HG03571 (cell line): ENCODE measurements at regions not wholly inside any gene's neighbourhood (a gene's known extent, or its start where the extent isn't known, plus 50 kb on each side); places are given as distances from the start of the nearest gene placed in this dataset.

Experiments
- ATAC-seq: cut with Tn5 transposase; IDR thresholded peaks from one replicate; pipeline ENCODE4 v1.9.1; 2021; ENCODE audit not compliant: unreplicated experiment

DNA sequence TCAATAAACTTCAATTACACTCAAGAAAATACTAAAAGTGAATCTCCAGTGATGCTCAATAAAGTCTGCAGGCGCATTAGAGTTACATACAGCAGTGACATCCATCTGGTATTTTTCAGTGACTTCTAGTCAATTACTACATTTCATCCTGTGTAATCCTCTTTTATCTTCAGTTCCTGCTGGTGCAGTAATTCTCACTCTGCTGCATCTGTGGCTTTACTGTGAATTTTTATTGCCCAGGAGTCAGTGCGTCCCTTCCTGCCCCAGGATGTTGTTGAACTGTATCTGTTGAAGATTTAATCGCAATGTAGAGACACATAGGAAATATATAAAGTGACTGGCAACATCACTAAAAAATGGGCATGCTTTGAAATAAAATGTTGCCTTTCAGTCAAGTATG lies 196.3 kb upstream of the TMTC4 start:
- ATAC-seq = no peak

DNA sequence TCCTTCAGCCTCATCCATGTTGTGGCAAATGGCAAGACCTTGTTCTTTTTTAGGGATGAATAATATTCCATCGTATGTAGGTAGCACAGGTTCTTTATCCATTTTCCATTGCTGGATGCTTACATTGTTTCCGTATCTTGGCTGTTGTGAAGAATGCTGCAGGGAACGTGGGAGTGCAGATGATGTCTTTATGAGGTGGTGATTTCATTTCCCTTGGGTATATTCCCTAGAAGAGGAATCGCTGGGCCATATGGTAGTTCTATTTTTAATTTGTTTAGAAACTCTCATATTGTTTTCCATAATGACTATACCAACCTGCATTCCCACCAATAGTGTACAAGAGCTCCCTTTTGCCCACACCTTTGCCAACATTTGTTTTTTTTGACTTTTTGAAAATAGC lies 186.3 kb upstream of the TMTC4 start:
- no peak for ATAC-seq

DNA sequence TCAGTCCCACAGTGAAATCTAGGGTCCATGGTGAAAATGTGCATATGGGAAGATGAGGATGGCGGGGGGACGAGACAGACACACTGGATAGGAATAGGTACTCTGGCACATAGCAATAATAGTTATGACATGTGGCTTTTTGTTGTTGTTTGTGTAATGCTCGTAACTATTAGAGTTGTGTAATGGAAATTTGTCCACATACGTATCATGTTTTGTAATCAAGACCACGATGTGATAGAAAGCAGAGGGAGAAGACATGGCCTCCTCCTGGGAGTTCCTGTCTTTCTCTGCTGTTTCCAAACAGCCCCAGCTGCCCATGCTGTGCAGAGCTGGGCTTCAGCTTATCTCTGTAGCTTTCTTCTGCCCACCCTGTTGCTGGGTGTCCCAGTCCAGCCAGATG lies 185.3 kb upstream of the TMTC4 start:
- ATAC-seq = no peak

DNA sequence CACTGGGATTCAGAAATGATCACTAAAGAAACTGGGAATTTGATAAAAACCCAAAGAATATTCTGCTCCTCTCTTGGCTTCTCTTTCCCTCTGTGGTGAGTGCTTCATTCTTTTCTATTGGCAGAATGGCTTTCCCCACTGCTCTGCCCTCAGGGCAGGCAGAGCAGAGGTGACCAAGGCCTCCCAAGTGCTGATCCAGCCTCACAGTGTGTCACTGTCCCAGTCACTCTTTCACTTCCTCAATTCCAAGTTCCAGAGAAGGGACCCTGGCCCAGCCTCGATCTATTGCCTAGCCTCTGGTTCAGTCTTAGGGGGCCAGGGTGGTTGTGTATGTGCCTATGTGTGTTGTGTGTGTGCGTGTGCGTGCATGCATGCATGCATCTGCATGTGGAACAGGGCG lies 180.6 kb upstream of the TMTC4 start:
- ATAC-seq = no peak

DNA sequence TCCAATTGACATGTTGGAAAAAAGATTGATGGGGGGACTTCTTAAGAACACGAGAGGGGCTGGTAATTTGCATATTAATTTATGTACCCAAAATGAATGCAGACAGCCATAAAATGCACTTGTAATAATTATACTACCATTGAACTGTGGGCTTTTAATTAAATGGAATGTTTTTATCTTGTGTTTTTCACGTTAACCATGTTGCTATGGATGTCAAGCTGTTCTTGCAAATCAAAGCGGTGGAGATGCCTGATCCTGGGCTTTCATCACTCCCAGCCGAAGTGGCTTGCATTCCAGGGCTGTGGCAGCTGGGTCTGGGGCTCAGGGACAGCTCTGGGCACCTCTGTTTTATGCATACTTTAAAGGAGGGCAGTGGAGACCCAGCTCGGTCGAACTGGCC lies 179.4 kb upstream of the TMTC4 start:
- no peak for ATAC-seq

DNA sequence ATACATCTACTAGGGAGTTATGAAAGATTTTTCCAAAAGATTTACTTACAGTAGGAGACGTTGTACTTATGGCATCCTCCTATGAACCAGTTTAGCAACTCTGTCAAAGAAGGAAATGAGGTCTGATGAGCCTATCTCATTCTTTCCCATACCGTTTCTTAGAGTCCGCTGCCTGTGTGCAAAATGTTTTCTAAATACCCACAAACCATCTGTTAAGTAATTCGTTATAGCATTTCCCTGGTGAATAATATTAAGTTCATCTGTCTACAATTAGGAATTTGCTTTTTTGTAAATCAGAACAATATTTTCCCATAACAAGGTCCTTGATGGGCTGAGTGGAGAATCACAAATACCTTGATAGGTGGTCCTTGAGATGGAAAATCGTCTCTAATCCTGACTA lies 178.8 kb upstream of the TMTC4 start:
- ATAC-seq = no peak

DNA sequence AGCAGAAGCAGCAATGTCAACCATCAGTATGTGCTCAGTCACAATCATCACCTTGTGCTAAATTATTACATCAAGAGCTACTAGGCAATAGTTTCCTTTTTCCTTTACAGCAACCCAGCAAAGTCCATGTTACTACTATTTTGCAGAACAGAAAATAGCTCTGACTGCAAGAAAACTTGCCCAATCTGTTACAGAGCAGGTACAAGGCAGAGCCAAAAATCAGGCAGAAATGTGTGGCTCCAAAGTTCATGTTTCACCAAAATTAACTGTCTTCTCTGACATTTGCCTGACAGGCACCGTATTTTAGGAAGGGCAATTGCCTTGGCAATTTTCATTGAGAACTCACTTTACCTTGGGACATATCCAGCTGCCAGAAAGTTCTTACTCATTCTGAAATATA lies 177.6 kb upstream of the TMTC4 start:
- ATAC-seq = no peak

DNA sequence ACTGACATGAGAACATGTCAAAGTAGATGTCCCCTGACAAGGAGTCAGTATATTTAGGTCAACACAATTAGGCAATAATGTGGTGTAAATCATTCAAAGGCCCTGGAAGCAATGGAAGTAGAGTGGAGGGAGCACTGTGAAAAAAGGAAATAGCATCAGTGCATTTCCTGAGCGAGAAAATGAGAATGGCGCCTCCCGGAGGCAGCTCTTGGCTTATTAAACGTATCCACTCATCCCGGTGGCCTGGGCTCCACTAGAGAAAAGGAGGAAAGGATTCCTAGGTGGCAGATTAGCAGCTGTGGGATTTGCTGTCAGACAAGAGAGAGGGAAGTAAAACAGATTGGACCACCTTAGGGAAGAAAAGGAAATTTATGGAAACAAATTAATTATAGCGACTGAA lies 173.7 kb upstream of the TMTC4 start:
- ATAC-seq = no peak

DNA sequence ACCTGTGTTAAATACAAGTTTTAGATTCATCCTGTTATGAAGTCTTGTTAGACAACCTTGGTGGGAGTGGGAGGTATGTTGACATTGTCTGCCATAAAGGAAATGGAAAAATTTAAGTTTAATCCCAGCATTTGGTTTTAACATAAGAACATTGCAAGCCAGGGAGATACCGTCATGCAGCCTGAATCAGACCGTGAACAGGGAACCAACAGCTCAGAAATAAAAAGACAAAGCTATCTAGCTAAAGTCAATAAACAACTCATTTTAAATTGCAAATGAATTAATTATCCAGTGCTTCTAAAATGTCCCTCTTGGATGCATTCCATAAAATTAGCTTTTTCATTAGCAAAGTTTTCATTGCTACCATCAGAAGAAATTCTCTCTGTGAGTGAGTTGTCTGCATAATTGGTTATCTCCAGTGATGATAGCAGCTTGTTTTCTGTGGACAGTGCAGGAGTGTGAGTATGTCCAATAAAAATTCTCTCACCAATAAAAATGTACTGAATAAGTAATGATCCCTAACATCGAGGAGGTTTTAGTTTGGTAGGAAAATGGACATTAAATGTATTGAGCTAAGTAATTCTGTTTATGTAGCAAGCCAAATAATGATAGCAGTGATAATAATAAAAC lies 170.6 kb upstream of the TMTC4 start:
- no peak for ATAC-seq

DNA sequence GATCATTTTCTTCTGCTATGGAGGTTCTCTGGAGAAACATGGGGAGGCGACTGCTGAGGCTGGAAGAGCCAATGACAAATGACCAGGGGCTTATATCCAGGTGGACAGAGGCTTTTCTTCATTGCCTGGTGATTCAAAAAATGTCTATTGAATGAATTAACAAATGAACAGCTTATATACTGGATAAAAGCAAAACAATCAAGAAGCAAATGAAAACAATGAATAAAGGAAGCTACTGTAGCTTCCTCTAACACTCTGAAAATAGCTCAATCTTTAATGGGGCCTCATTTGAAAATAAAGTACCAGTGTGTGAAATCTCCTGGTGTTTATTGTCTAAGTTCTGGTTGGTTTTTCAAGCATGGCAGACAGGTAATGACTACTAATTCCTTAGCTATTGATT lies 167.5 kb upstream of the TMTC4 start:
- no peak for ATAC-seq

DNA sequence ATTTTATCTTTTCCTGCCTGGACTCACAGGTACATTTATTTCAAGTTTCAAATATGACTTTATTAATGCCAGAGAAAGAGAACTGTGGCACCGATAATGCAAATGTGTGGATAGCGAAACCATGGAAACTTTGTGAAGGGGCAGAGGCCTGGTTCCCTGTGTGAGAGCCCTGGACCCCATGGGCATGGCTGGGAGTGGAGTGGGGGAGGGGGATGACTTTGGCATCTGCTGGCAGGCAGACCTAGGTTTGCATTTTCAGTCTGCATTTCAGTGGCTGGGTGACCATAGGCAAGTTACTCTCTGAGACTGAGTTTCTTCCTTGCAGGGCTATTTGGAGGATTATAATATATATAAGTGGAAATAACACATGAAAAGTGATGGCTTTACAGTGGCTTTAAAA lies 163.8 kb upstream of the TMTC4 start:
- no peak for ATAC-seq

DNA sequence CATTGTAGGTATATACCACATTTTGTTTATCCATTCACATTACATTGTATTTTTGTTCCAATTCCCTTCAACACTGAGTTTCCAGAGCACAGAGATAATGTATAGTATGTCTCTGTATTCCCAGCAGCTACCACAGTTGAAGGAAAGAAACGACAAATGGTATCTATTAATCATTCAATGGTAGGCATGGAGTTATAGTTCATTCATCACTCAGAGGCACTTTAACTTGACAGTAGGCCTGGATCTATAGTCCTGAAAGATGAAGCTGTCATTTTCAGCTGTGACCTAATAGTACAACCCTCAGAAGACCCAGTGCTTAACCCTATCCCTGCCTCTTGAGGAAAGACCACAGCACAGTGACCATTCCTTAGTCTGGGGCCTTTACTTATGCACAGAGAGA lies 163.0 kb upstream of the TMTC4 start:
- ATAC-seq = no peak

DNA sequence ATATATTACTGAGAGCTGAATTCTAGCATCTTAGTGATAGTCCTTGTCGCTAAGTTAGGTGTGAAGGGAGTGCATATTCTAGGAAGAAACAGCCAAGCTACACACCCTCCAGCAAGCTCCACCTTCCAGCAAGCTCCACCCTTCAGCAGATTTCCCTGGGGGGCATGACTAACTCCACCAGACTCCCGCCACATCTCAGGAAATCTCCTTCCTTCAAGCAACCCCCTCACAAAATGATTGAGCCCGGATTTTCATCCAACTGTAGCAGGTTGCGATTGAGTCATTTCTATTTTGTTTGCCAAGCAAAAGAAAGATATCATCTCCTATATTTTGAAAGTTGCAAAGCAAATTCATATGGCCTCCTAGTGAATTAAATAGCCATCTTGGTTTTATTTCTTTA lies 162.1 kb upstream of the TMTC4 start:
- no peak for ATAC-seq

DNA sequence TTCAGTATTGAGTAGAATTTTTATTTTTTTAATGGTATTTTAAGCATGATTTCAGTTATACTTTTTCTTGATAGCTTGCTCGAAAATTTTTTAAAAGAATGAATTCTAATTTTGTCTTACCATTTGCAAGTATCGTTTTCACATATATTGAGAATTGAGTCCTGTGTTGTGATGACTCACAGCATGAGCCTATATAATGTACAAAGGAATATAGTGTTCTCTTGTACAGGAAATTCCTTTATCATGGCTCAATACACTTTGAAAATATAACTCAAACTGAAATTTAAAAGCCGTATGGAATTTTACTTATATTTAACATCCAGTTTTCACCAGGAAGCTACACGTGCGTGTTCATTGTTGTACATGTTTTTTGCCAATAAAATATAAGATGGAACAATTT lies 161.1 kb upstream of the TMTC4 start:
- no peak for ATAC-seq

DNA sequence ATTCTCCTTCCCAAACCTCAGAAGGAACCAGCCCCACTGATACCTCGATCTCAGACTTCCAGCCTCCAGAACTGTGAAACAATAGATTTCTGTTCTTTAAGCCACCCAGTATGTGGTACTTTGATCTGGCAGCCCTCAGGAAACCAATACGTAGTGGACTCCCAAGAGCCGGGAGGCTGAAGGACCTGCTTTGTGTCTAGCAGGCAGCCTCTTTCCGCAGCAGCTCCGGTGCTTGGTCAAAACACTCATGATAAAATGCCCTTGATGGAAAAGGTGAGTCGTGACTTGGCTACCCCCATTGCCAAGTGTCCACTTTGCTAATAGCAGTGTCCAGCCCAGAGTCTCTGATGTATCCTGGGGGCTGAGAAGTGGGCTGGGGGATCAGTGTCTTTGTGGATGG lies 158.8 kb upstream of the TMTC4 start:
- ATAC-seq = no peak

DNA sequence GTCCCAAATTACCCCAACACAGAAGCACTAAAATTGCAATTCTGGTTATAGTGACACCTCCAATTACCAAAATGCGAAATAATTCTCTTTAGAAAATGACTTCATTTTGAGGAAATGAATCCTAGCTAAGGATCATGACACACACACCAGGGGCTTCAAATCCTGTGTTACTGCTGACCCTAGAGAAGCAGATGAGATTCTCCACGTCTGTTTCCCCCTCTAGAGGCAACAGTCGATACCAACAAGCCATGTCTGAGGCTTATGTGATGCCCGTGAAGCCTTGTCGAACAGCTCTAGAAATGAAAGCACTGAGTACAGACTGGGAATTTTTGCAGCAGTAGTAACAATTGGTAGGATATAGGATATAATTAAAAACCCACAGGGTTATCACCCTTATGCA lies 153.6 kb upstream of the TMTC4 start:
- no peak for ATAC-seq

DNA sequence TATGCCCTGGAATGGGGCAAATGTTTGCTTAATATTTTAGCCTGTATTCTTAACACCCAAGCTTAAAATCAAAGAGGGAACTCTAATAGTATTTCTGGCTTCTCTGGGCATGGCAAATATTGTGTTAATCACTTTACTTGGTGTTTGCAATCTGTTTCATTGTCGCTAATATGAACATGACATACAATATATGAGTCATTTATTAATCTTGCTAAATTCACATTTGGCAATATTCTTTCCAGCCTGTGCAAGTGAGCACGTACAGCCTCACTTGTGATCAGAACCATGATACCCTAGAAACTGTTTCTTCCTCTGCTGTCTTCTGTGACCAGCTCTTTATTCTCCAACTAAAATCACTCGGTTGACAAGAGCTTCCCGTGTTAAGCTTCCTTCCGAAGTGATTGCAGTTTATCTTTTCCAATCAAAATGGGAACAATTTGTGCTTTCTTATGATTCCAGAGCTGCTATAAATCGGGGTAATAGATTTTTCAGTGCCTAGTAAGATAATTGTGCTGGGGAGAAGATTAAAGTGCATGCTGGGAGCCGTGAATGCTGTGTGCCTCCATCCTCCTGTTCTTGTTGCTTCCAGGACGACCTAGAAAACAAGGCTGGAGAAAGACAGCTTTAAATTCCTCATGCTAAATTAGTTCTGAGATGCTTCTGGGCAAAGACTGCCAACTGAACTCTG lies 153.0 kb upstream of the TMTC4 start:
- no peak for ATAC-seq

DNA sequence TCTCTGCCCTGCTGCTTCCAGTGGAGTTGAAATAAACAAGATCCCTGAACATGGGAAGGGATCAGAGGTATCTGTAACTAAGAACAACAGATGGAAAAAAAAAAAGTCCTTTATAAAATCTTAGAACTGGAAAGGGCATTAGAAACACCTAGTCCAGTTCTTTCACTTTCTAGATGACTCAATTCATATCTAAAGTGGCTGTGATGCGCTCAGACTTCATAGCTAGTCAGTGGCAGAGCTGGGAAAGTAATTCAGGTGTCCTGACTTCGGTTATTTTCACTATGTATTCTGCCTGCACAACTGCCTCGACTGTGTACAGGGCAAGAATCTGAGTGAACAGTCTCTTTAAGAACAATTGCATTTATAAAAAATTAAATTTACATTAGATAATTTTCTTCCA lies 151.8 kb upstream of the TMTC4 start:
- ATAC-seq = no peak

DNA sequence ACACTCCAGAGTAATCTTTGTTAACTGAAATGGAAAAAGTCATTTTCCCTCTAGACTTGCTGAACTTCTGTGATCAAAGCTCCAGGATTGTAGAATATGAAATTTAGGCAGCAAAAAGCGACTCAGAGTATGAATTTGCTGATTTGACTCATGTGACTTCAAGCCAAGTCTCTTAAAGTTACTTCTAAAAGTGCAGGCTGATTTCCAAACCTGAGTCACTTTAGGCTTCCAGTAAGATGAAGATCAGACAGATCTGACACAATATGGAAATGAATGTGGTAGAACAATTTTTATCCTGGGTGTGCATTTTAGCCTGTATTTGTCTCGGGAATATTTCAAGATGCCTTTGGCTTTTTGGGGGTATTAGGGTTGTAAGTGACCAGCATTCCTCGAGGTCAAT lies 151.0 kb upstream of the TMTC4 start:
- ATAC-seq = no peak

DNA sequence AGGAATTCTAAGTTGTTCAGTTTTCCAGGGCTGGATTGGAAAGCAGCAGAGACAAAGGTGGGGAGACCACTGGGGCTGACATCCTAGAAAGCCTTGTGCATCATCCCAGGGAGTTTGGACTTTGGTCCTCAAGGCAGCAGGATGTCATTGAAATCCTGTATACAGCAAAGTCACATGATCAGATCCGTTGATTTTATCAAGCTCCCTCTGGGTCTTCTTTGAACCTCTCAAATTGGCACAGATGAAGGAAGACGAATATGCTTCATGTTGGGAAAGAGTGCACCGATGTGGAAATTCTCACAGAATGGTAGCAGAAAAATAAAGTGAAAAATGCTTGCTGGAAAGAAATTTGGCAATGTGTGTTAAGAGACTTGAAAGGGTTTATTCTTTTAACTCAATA lies 149.8 kb upstream of the TMTC4 start:
- ATAC-seq = no peak

DNA sequence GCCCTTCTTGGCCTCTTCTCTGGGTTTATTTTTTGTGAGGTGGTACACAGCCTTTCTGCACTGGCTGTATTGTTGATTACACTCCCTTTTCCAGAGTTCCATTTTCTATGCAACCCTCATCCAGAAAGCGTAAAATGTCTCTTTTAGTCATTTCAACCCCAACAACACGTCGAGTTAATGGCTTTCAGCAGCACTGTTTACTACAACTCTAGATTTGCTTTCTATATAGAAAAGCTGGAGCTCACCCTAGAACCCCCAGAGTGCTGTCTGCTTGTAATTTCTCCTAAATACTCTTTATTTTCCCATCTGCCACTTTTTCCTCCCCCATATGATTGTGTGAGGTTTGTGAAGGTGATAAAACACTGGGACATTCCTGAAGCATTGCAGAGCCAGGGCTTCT lies 148.9 kb upstream of the TMTC4 start:
- no peak for ATAC-seq

DNA sequence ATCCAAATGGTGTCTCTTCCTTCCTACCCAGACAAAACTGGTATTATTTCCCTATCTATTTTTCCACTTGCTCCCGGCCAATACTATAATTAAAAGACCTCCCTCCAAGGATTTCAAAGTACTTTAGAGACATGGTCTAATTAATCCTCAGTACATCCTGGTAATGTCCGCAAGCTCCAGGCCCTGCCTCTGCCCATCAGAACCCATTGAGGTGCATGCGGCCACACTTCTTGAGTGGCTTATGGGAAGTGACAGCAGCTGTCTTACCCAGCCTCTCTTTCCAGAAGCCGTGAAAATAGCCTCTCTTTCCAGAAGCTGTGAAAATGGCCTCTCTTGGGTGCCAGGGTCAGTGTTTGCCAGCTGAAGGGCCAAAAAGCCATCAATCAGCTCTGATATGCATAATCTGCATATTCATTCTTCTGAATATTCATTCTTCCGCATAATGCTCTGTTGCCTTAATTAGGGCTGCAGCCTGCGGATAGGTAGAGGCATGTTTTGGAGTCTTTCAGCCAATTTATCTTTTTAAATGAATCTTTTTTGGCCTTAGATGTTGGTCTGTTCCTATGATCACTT lies 148.4 kb upstream of the TMTC4 start:
- no peak for ATAC-seq

DNA sequence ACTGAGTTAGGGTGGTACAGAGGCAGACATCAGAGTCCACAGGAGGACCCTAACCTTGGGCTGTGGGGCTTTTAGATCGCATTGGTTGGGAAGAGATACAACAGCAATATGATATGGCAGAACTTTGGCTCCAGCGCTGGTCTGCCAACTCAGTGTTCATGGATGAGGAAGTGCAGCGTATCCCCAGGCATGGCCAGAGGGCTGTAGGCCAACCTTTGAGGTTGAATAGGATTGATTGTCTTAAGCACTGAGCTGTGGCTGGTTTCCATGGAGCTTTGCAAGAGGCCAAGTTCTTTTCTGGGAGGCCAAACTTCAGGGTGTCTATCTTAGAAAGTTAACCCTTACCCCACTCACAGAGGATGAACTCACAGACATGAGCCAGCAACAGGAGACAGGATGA lies 144.1 kb upstream of the TMTC4 start:
- ATAC-seq = no peak
